ENCODE measurements at regions not wholly inside any gene's neighbourhood (a gene's known extent, or its start where the extent isn't known, plus 50 kb on each side); places are given as distances from the start of the nearest gene placed in this dataset.

GRCh38 chr5:36389245-36389644, 87.5 kb upstream of the RANBP3L start:
- TF ChIP-seq CTCF (IDR thresholded peaks at IDR 0.05) (no peak), POLR2A (IDR thresholded peaks at IDR 0.05) (no peak)

Measured in uterus (tissue), 2 donors.